NT2/D1 (cell line): ENCODE measurements at regions not wholly inside any gene's neighbourhood (a gene's known extent, or its start where the extent isn't known, plus 50 kb on each side); places are given as distances from the start of the nearest gene placed in this dataset.

ENCODE experiments used
- DNase-seq: peaks from one replicate; pipeline ENCODE4 v3.0.0-alpha.2; 2011; ENCODE audit warnings: low read depth, low spot score
- H3K27me3 ChIP-seq: 2 replicates; pipeline ENCODE4 v1.6.0; 2011; ENCODE audit warnings: mild to moderate bottlenecking; ENCODE audit not compliant: insufficient read length, insufficient read depth
- H3K36me3 ChIP-seq: 2 replicates; pipeline ENCODE4 v1.6.1; 2011; ENCODE audit warnings: mild to moderate bottlenecking, low read length, mixed read lengths; ENCODE audit not compliant: insufficient read depth, insufficient read length
- H3K4me1 ChIP-seq: 2 replicates; pipeline ENCODE4 v1.5.1; 2011; ENCODE audit not compliant: insufficient read depth, insufficient read length
- H3K4me3 ChIP-seq: 2 replicates; pipeline ENCODE4 v1.5.1; 2011; ENCODE audit warnings: low read depth; ENCODE audit not compliant: insufficient read length
- H3K9ac ChIP-seq: 2 replicates; pipeline ENCODE4 v1.6.0; 2011; ENCODE audit warnings: low read depth; ENCODE audit not compliant: insufficient read length
- H3K9me3 ChIP-seq: 2 replicates; pipeline ENCODE4 v1.5.1; 2011; ENCODE audit warnings: mild to moderate bottlenecking, low read length; ENCODE audit not compliant: insufficient read depth
- SUZ12 ChIP-seq: IDR thresholded peaks from 2 replicates; pipeline ENCODE4 v1.6.1; 2011; ENCODE audit not compliant: insufficient read length, insufficient read depth; ENCODE audit errors: extremely low read depth
- YY1 ChIP-seq: IDR thresholded peaks from 2 replicates; pipeline ENCODE4 v1.6.1; 2011; ENCODE audit not compliant: insufficient read length, insufficient read depth
- ZNF274 ChIP-seq: IDR thresholded peaks from 2 replicates; pipeline ENCODE4 v1.6.1; 2011; ENCODE audit warnings: mild to moderate bottlenecking, low read depth, low read length

DNA sequence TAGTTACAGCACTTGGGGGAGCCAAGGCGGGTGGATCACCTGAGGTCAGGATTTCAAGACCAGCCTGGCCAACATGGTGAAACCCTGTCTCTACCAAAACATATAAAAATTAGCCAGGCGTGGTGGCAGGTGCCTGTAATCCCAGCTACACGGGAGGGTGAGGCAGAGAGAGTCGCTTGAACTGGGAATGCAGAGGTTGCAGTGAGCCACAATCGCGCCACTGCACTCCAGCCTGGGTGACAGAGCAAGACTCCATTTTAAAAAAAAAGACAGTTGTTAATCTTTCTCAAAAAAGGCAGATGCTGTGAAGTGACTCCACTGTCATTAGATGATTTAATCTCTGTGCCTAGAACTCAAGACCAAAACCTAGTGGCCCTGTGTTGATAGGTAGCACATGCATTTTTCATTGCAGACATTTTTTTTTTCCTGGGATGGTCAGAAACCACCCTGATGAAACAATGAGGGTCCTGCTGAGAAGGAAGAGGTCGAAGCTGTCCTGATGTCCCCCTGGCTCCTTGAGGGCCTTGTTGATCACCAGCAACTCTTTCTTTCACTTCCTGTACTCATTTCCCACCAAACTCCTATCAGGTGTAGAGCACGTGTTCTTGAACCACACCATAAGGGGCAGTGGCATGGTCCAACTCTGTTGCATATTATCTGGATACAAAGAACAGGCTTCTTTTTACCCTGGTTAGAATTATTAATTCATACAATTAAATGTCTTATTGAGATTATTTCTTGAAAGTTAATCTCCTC, 382.2 kb downstream of the ICE1 start:
- DNase-seq, result no peak

DNA sequence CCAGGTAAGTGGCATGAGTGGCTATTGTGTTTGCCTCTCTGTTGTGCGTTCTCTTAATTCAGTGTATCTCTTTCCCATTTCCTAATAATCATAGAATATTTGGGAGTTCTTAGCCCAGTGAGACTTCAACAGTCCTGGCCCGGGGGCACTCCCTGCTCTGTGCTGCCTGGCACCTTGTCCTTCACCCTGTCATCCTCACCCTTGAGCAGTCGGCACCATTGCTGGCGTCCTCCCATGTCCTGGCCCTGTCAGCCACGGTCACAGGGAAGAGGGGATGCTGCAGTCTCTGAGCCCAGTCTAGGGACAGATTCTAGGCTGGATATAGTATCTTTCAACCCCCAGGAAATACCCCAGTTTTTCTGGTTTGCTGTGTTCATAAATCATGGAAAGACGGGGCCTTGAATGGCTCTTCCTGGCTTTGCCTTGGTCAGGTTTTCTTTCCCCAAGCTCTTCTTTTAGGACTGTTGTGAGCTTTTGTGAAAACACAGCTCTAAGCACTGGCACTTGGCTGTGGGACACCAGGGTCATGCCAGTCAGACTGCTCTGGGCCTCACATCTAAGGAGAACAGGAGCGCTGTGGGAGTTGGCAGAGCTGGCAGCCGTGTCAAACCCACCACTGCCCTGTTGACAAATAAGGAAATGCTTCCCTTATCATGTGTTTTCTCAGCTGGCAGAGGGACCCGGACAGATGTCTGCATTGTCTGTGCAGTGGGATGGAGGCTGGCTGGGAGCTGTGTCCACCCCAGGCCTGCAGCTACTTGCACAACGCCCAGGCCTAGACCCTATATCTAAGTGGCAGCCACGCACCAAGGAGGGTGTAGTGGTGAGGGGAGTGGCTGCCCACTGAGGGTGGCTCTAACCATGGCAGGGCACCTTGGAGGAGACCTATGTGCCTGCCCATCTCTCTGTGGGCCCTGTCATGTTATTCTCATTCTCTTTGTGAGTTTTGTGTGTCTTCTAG, 378.6 kb downstream of the ICE1 start:
- H3K4me3 ChIP-seq, result no peak overlapping the region
- no peak for TF ChIP-seq ZNF274
- no peak for TF ChIP-seq YY1
- H3K9me3 ChIP-seq, result no peaks in the 10 kb centered on the region
- H3K9ac ChIP-seq, result no peak overlapping the region
- no peaks in the 10 kb centered on the region for H3K36me3 ChIP-seq
- no peaks in the 10 kb centered on the region for H3K4me1 ChIP-seq
- no peaks in the 10 kb centered on the region for H3K27me3 ChIP-seq
- DNase-seq, result no peak

More for the DNA sequence above, 382.2 kb downstream of the ICE1 start:
- no peaks in the 10 kb centered on the region for H3K36me3 ChIP-seq
- H3K9ac ChIP-seq, result no peak overlapping the region
- no peaks in the 10 kb centered on the region for H3K4me1 ChIP-seq
- TF ChIP-seq YY1 (no peak), SUZ12 (no peak), ZNF274 (no peak)
- no peak overlapping the region for H3K4me3 ChIP-seq
- H3K9me3 ChIP-seq, result no peaks in the 10 kb centered on the region
- no peaks in the 10 kb centered on the region for H3K27me3 ChIP-seq

DNA sequence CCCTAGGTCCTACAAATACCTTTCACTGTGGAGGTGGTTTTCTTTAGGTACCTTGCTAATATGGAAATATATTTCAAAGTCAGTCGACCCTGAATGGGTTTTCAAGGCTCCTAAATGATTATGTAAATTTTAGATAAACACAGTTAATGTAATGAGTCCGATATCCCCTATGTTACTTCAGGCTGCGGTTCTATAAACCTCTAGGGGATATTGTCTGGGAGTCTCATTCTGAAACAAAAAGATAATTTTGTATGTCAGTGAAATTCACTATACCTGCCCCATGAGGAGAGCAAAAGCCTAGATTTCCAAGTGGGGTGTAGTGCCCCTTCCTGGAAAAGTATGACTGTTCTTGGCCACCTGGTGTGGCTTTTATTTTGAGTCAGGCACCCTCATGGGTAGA, 377.3 kb downstream of the ICE1 start:
- H3K9ac ChIP-seq, result no peak overlapping the region
- no peaks in the 10 kb centered on the region for H3K27me3 ChIP-seq
- H3K9me3 ChIP-seq, result no peaks in the 10 kb centered on the region
- TF ChIP-seq YY1 (no peak), ZNF274 (no peak), SUZ12 (no peak)
- H3K36me3 ChIP-seq, result no peaks in the 10 kb centered on the region
- no peak overlapping the region for H3K4me3 ChIP-seq
- no peaks in the 10 kb centered on the region for H3K4me1 ChIP-seq
- no peak for DNase-seq

DNA sequence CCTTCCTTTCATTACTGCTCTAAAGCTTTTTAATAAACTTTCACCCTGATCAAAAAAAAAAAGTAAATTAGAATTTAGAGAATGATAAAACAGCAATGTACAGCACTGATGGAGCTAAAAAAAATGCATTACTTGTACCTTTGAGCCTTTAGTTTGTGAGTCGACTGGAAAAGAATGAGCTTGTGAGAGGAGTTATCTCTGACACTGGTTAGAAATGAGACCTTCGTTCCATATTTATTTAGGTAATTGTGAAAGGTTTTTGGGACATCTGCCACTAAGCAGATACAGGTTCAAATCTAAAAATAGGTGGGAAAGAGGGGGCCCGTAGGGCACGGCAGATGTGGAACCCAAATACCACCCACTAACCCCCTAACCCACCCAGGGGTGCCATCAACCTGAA, 376.8 kb downstream of the ICE1 start:
- Histone ChIP-seq H3K9ac (no peak overlapping the region), H3K36me3 (no peaks in the 10 kb centered on the region), H3K4me3 (no peak overlapping the region), H3K9me3 (no peaks in the 10 kb centered on the region), H3K4me1 (no peaks in the 10 kb centered on the region), H3K27me3 (no peaks in the 10 kb centered on the region)
- DNase-seq, result no peak
- TF ChIP-seq SUZ12, result no peak
- TF ChIP-seq YY1, result no peak
- TF ChIP-seq ZNF274, result no peak

DNA sequence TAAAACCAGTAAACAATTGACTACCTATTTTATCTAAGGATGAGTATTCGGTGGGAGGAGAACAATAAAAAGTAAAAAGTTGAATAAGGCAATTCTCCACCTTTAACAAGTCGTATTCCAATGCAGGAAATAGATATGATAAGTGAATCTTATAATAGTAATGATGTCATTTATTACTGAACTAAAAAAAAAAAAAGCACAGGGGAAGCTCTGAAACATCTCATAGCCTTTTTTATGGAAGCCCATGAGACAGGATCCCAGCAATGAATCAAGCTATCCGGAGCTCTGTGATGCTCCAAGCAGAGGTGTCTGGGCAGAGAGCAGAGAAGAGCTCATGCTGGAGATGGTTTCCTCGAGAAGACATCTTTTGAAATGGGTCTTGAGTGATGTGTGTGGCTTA, 376.0 kb downstream of the ICE1 start:
- H3K27me3 ChIP-seq, result no peaks in the 10 kb centered on the region
- H3K4me1 ChIP-seq, result no peaks in the 10 kb centered on the region
- no peak overlapping the region for H3K4me3 ChIP-seq
- H3K36me3 ChIP-seq, result no peaks in the 10 kb centered on the region
- no peaks in the 10 kb centered on the region for H3K9me3 ChIP-seq
- TF ChIP-seq YY1, result no peak
- no peak for TF ChIP-seq SUZ12
- TF ChIP-seq ZNF274, result no peak
- no peak overlapping the region for H3K9ac ChIP-seq
- DNase-seq, result no peak

DNA sequence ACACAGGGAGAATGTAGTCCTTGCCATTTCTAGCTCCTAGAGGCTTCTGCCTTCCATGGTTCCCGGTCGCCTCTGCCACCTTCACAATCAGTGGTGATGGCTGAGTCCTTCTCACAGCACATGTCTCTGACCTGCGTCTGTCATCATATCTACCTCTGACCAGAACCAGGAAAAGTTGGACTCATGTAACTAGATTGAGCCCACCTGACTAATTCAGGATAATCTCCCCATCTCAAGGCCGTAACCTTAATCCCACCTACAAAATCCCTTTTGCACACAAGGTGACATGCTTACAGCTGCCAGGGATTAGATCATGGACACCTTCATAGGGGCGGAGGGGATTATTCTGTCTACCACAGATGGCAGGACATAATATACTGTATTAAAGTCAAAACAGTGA, 375.6 kb downstream of the ICE1 start:
- H3K9me3 ChIP-seq, result no peaks in the 10 kb centered on the region
- no peaks in the 10 kb centered on the region for H3K27me3 ChIP-seq
- no peaks in the 10 kb centered on the region for H3K4me1 ChIP-seq
- no peak for DNase-seq
- H3K4me3 ChIP-seq, result no peak overlapping the region
- H3K36me3 ChIP-seq, result no peaks in the 10 kb centered on the region
- TF ChIP-seq ZNF274 (no peak), YY1 (no peak), SUZ12 (no peak)
- H3K9ac ChIP-seq, result no peak overlapping the region

DNA sequence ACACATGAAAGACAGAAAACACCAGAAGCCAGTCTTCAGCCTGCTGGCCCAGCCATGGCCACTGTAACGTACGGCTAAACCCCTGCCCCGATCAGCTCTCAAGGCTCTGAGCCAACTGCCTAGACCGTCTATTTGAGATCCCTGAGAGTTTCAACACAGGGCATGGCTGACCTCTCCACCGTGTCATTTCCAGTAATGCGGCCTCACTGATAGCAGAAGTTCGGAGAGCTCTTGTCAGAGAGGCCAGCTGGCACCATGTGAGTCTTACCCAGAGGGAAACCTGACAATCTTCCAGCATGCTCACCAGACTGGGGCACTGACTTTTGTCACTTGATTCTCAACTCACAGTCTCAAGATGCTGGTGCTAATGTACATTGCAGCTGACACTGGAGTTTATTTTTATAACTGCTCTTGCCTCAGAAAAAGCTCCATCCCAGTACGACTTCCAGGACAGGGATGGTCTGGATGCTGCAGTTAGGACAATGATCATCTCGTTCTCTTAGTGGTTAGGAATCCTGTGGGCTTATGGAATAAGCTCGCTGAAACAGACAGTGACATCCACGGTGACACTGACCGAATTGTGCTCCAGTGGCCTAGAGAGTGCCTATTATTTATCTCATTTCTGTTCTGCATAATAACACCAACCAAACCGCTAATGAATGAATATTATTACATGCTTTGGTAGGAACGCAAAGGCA, 372.7 kb downstream of the ICE1 start:
- H3K27me3 ChIP-seq, result no peaks in the 10 kb centered on the region
- no peak overlapping the region for H3K9ac ChIP-seq
- H3K36me3 ChIP-seq, result no peaks in the 10 kb centered on the region
- H3K4me1 ChIP-seq, result no peaks in the 10 kb centered on the region
- H3K9me3 ChIP-seq, result no peaks in the 10 kb centered on the region
- DNase-seq, result no peak
- H3K4me3 ChIP-seq, result no peak overlapping the region
- TF ChIP-seq ZNF274, result no peak
- no peak for TF ChIP-seq SUZ12
- no peak for TF ChIP-seq YY1
